IMR-90 (cell line): ENCODE measurements at regions not wholly inside any gene's neighbourhood (a gene's known extent, or its start where the extent isn't known, plus 50 kb on each side); places are given as distances from the start of the nearest gene placed in this dataset.

Experiments
- ATAC-seq: fragments of 200-7000 bp; cut with Tn5 transposase; 2 replicates; pipeline ENCODE4 v1.9.1; 2020; ENCODE audit warnings: low read depth, mild to moderate bottlenecking, moderate library complexity
- BruUV-seq: library from RNA; stranded (reverse); fragments of 400-500 nt; replicated peaks from 2 replicates; lab custom pipeline; 2021; lab: Mats Ljungman, UMichigan
- CTCF ChIA-PET: fragments of 300-600 bp; formaldehyde crosslinking; extraction: SDS; loops from one replicate; lab custom pipeline; 2021; ENCODE audit warnings: antibody characterized with exemption; lab: Yijun Ruan, JAX
- POLR2A ChIA-PET: fragments of 300-600 bp; sonication (Branson Sonifier 250); formaldehyde crosslinking; loops from one replicate; lab custom pipeline; 2022; ENCODE audit warnings: antibody characterized with exemption; ENCODE audit not compliant: unreplicated experiment; lab: Charles Lee
- DNase-seq: peaks from one replicate; pipeline ENCODE4 v3.0.0; 2013
- H2AFZ ChIP-seq: replicated peaks from 2 replicates; pipeline ENCODE3; 2013; ENCODE audit warnings: low read length, mild to moderate bottlenecking; ENCODE audit not compliant: poor library complexity
- H2AK5ac ChIP-seq: 2 replicates; pipeline ENCODE4 v1.6.1; 2013; ENCODE audit warnings: low read depth, low read length, inconsistent platforms
- H2AK9ac ChIP-seq: replicated peaks from 2 replicates; pipeline ENCODE3; 2013; ENCODE audit warnings: mild to moderate bottlenecking, low read depth, low read length, moderate library complexity; ENCODE audit not compliant: poor library complexity
- H2BK120ac ChIP-seq: 2 replicates; pipeline ENCODE4 v1.6.1; 2013; ENCODE audit warnings: low read depth, low read length, inconsistent platforms
- H2BK15ac ChIP-seq: 3 replicates; pipeline ENCODE4 v1.6.1; 2013; ENCODE audit warnings: low read depth, low read length, inconsistent platforms
- H2BK20ac ChIP-seq: 2 replicates; pipeline ENCODE4 v1.6.1; 2013; ENCODE audit warnings: low read depth, mild to moderate bottlenecking, inconsistent platforms, low read length, moderate library complexity
- H2BK5ac ChIP-seq: 2 replicates; pipeline ENCODE4 v1.6.1; 2013; ENCODE audit warnings: mild to moderate bottlenecking, low read depth, low read length, inconsistent platforms; ENCODE audit not compliant: poor library complexity, severe bottlenecking
- H3K14ac ChIP-seq: replicated peaks from 2 replicates; pipeline ENCODE4 v1.6.1; 2013; ENCODE audit warnings: low read depth, low read length, inconsistent platforms
- H3K18ac ChIP-seq: 2 replicates; pipeline ENCODE4 v1.6.1; 2013; ENCODE audit warnings: low read depth, low read length, control low read depth
- H3K23ac ChIP-seq: 2 replicates; pipeline ENCODE4 v1.6.1; 2013; ENCODE audit warnings: low read depth, low read length, inconsistent platforms
- H3K27ac ChIP-seq: 2 replicates; pipeline ENCODE4 v1.5.1; 2013; ENCODE audit warnings: mild to moderate bottlenecking, control low read depth, low read length; ENCODE audit not compliant: insufficient read depth
- H3K27me3 ChIP-seq: 2 replicates; pipeline ENCODE4 v1.6.1; 2013; ENCODE audit warnings: low read length; ENCODE audit not compliant: control insufficient read depth, insufficient read depth
- H3K36me3 ChIP-seq: 2 replicates; pipeline ENCODE4 v1.6.1; 2013; ENCODE audit warnings: low read length, mixed read lengths; ENCODE audit not compliant: control insufficient read depth, insufficient read depth
- H3K4ac ChIP-seq: 2 replicates; pipeline ENCODE4 v1.6.1; 2013; ENCODE audit warnings: low read depth, low read length, inconsistent platforms
- H3K4me1 ChIP-seq: 2 replicates; pipeline ENCODE4 v1.6.1; 2013; ENCODE audit warnings: low read length, mixed read lengths; ENCODE audit not compliant: control insufficient read depth, insufficient read depth
- H3K4me2 ChIP-seq: 2 replicates; pipeline ENCODE4 v1.6.1; 2013; ENCODE audit warnings: low read depth, mild to moderate bottlenecking, control low read depth, low read length, moderate library complexity
- H3K4me3 ChIP-seq: 2 replicates; pipeline ENCODE4 v1.5.1; 2013; ENCODE audit warnings: low read depth, mild to moderate bottlenecking, control low read depth, low read length, moderate library complexity; ENCODE audit not compliant: insufficient read depth
- H3K56ac ChIP-seq: 2 replicates; pipeline ENCODE4 v1.6.1; 2013; ENCODE audit warnings: low read length, inconsistent platforms; ENCODE audit not compliant: insufficient read depth; ENCODE audit errors: extremely low read depth
- H3K79me1 ChIP-seq, 2 experiments: 2 replicates each; pipeline ENCODE4 v1.6.1; 2013; ENCODE audit warnings: low read length in 2 of 2, inconsistent platforms in 1 of 2, low read depth in 1 of 2
- H3K9ac ChIP-seq: 2 replicates; pipeline ENCODE4 v1.6.1; 2013; ENCODE audit warnings: low read depth, low read length, control low read depth
- H3K9me1 ChIP-seq: 2 replicates; pipeline ENCODE4 v1.6.1; 2013; ENCODE audit warnings: low read length, inconsistent platforms; ENCODE audit not compliant: insufficient read depth
- H3K9me3 ChIP-seq: 2 replicates; pipeline ENCODE4 v1.6.1; 2013; ENCODE audit warnings: low read length; ENCODE audit not compliant: control insufficient read depth, insufficient read depth
- H4K20me1 ChIP-seq: 2 replicates; pipeline ENCODE4 v1.6.1; 2013; ENCODE audit warnings: low read length, inconsistent platforms; ENCODE audit not compliant: insufficient read depth
- H4K5ac ChIP-seq: 2 replicates; pipeline ENCODE4 v1.6.1; 2013; ENCODE audit warnings: mild to moderate bottlenecking, low read depth, low read length, control low read depth
- H4K8ac ChIP-seq, 2 experiments: 2 replicates each; pipeline ENCODE4 v1.6.1; 2013; ENCODE audit warnings: low read depth in 2 of 2, low read length in 2 of 2, control low read depth in 1 of 2, inconsistent platforms in 1 of 2
- H4K91ac ChIP-seq: 2 replicates; pipeline ENCODE4 v1.6.1; 2013; ENCODE audit warnings: low read depth, low read length, inconsistent platforms; ENCODE audit not compliant: insufficient read depth
- BHLHE40 ChIP-seq: fragments of 150-350 bp; IDR thresholded peaks from 2 replicates; pipeline ENCODE4 v1.6.1; 2016; ENCODE audit warnings: mild to moderate bottlenecking, low read depth, low read length
- CEBPB ChIP-seq: IDR thresholded peaks from 2 replicates; pipeline ENCODE4 v1.6.1; 2012; ENCODE audit warnings: low read depth, low read length, improper control_type of control experiment
- CHD1 ChIP-seq: IDR thresholded peaks from 2 replicates; pipeline ENCODE4 v1.6.1; 2012; ENCODE audit warnings: low read depth, low read length, improper control_type of control experiment
- FOS ChIP-seq: fragments of 150-350 bp; IDR thresholded peaks from 2 replicates; pipeline ENCODE4 v1.6.1; 2016; ENCODE audit warnings: low read depth, low read length
- MAFK ChIP-seq: IDR thresholded peaks from 2 replicates; pipeline ENCODE4 v1.6.1; 2012; ENCODE audit warnings: low read depth, low read length, improper control_type of control experiment
- RAD21 ChIP-seq: IDR thresholded peaks from 2 replicates; pipeline ENCODE4 v1.6.1; 2012; ENCODE audit warnings: low read length, improper control_type of control experiment
- dilution Hi-C: fragments of 300-500 bp; cut with HindIII; formaldehyde crosslinking; loops from one replicate; pipeline ENCODE4 v1.14.3; 2018; ENCODE audit warnings: low sequenced_read_pairs; ENCODE audit not compliant: unreplicated experiment
- in situ Hi-C: fragments of 300-500 bp; cut with MboI; formaldehyde crosslinking; loops from 3 replicates; pipeline ENCODE4 v1.14.3; 2019; ENCODE audit warnings: low sequenced_read_pairs, inconsistent platforms, mixed read lengths
- intact Hi-C: fragments of 100-400 bp; cut with micrococcal nuclease; formaldehyde crosslinking; loops from 2 replicates; pipeline ENCODE4 v1.10.0; 2022
- TF ChIP-seq, protein P1 (sequence below): fragments of 150-350 bp; IDR thresholded peaks from 2 replicates; pipeline ENCODE4 v1.6.1; 2016; ENCODE audit warnings: low read depth, mild to moderate bottlenecking, low read length, moderate library complexity, borderline replicate concordance
- TF ChIP-seq, protein P2 (sequence below): conservative IDR thresholded peaks from 2 replicates; pipeline ENCODE4 v1.5.1; 2012; ENCODE audit warnings: mild to moderate bottlenecking, low read depth, low read length, improper control_type of control experiment

DNA sequence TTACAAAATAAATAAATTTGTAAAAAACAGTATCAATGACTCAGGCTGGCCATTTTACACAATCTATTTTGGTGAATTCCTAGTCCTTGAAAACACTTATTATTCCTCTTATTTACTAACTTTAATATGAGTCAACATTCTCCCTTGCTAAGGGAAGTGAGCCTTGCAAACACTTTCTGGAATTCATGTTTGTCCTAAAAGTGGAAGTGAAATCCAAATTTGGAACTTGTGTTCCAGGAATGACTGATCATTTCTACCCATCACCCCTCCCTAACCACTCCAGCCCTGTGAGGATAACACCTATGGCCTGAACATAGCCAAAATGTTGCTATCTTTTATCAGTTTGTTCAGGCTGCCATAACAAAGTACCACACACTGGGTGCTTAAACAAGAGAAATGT lies 83.1 kb downstream of the OR5AK2 start:
- ChIA-PET CTCF (no interaction called here), POLR2A (no interaction called here)
- in situ Hi-C loops (no loop called here), intact Hi-C loops (loop anchor here (2.0 to 5.0 kb wide), 2 partner anchors 140 to 183 kb away; no protein-coding TSS in a partner anchor), dilution Hi-C loops (no loop called here)
- H4K91ac ChIP-seq = peak overlapping the region; percentile 67
- peak overlapping the region; percentile 92 for H2BK120ac ChIP-seq
- H4K8ac ChIP-seq = peak overlapping the region in 1 of 2 experiments; percentile 54; a peak in 2 of 4 replicates
- no peak overlapping the region for H2AFZ ChIP-seq
- H4K5ac ChIP-seq = peak overlapping the region; percentile 86; the same call in 1 of the 2 replicates
- peak overlapping the region; percentile 82 for H3K4ac ChIP-seq
- TF ChIP-seq CEBPB (no peak), FOS (no peak), MAFK (no peak), BHLHE40 (no peak), CHD1 (no peak), RAD21 (no peak)
- TF ChIP-seq, protein P1, sequence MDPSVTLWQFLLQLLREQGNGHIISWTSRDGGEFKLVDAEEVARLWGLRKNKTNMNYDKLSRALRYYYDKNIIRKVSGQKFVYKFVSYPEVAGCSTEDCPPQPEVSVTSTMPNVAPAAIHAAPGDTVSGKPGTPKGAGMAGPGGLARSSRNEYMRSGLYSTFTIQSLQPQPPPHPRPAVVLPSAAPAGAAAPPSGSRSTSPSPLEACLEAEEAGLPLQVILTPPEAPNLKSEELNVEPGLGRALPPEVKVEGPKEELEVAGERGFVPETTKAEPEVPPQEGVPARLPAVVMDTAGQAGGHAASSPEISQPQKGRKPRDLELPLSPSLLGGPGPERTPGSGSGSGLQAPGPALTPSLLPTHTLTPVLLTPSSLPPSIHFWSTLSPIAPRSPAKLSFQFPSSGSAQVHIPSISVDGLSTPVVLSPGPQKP = no peak
- TF ChIP-seq, protein P2, sequence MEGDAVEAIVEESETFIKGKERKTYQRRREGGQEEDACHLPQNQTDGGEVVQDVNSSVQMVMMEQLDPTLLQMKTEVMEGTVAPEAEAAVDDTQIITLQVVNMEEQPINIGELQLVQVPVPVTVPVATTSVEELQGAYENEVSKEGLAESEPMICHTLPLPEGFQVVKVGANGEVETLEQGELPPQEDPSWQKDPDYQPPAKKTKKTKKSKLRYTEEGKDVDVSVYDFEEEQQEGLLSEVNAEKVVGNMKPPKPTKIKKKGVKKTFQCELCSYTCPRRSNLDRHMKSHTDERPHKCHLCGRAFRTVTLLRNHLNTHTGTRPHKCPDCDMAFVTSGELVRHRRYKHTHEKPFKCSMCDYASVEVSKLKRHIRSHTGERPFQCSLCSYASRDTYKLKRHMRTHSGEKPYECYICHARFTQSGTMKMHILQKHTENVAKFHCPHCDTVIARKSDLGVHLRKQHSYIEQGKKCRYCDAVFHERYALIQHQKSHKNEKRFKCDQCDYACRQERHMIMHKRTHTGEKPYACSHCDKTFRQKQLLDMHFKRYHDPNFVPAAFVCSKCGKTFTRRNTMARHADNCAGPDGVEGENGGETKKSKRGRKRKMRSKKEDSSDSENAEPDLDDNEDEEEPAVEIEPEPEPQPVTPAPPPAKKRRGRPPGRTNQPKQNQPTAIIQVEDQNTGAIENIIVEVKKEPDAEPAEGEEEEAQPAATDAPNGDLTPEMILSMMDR = no peak
- no peaks in the 10 kb centered on the region for H3K9me3 ChIP-seq
- H3K36me3 ChIP-seq = no peaks in the 10 kb centered on the region
- H3K27ac ChIP-seq = peak overlapping the region; percentile 43; the same call in 1 of the 2 replicates
- peak overlapping the region; percentile 46; the same call in 1 of the 2 replicates for H3K4me2 ChIP-seq
- H3K4me1 ChIP-seq = peaks cover 4% of the 10 kb centered on the region
- H2BK20ac ChIP-seq = peak overlapping the region; percentile 92
- H3K9me1 ChIP-seq = peaks cover 5% of the 10 kb centered on the region
- peak overlapping the region; percentile 69; the same call in 1 of the 3 replicates for H2BK15ac ChIP-seq
- no peak overlapping the region for H3K9ac ChIP-seq
- DNase-seq (peak; percentile 37), ATAC-seq (peak; percentile 54)
- peak overlapping the region; percentile 58; the same call in 1 of the 2 replicates for H3K14ac ChIP-seq
- peak overlapping the region; percentile 99 for H3K18ac ChIP-seq
- no peaks in the 10 kb centered on the region for H3K79me1 ChIP-seq
- peak overlapping the region; percentile 72 for H2BK5ac ChIP-seq
- no peaks in the 10 kb centered on the region for H3K27me3 ChIP-seq
- H2AK9ac ChIP-seq = no peak overlapping the region
- H2AK5ac ChIP-seq = peak overlapping the region; percentile 65
- no peaks in the 10 kb centered on the region for H4K20me1 ChIP-seq
- no peak overlapping the region for H3K4me3 ChIP-seq
- H3K56ac ChIP-seq = peak overlapping the region; percentile 23; the same call in 1 of the 2 replicates
- BruUV-seq = no TSS peak
- H3K23ac ChIP-seq = peak overlapping the region; percentile 78; the same call in 1 of the 2 replicates
